ENCODE measurements at regions not wholly inside any gene's neighbourhood (a gene's known extent, or its start where the extent isn't known, plus 50 kb on each side); places are given as distances from the start of the nearest gene placed in this dataset.
"Not testable (repeated sequence)": the region's sequence is repeated elsewhere in the genome, so short reads cannot be mapped to it uniquely, and the experiment has no call there.

DNA sequence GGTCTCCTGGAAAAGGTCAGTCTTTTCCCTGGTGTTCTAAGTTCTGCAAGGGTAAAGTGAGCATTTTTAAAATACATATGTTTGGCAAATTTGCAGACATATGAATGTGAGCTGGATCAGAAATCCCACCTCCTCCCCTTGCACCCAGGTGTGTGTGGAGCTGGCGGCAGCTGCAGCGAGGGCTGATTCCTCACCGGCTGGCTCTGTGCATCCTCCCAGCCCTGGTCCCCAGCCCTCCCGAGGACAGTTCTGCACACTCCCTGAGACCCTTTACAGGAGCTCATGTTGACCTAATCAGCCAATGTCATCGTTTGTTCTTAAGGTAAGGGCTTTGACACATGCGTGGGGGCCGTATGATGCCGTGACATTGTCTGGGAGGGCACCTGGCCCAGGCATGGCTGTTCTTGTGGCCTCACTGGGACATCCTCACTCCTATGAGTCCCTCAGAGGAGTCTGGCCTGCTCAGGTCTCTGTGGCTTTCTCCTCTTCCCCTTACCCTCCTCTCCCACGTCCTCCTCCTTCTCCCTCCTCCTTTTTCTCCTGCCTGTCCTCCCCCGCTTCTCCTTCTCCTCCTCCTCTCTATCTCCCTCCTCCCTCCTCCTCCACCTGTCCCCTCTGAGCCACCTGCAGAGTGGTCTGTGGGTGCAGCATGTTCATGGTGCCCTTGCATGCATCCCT, 289.2 kb upstream of the SFSWAP start:
- H3K4me3 ChIP-seq (ENCODE audit: low read depth, low read length), result no peak overlapping the region

DNA sequence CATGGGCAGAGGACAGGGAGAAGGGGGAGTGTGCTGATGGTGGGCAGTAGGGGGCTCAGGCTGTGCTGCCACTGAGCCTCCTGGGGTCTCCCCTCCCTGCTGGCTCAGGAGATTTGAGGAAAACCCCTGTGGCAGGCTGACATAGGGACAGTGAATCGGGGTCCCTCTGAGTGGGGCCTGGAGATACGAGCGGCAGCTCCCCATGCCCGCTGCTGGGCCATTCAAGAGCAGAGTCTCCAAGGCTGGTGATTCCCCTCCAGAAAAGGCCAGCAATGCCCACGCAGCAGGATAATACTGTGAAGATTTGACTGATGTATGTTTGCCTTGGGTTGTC, 288.7 kb upstream of the SFSWAP start:
- Histone ChIP-seq H3K27ac (ENCODE audit: low read depth, low read length) (no peak overlapping the region), H3K36me3 (ENCODE audit: control insufficient read depth, insufficient read depth, low read length) (no peaks in the 10 kb centered on the region), H3K4me1 (ENCODE audit: control insufficient read depth, insufficient read depth, low read length) (peaks cover 6% of the 10 kb centered on the region), H3K27me3 (ENCODE audit: control insufficient read depth, insufficient read depth, low read length) (no peaks in the 10 kb centered on the region), H3K4me3 (ENCODE audit: low read depth, low read length) (no peak overlapping the region), H3K9me3 (ENCODE audit: control insufficient read depth, insufficient read depth, low read length) (peaks cover 7% of the 10 kb centered on the region)
- 73% methylated on average over 4 of the region's 5 CpGs for WGBS (ENCODE audit: insufficient coverage)
- no peak for DNase-seq (ENCODE audit: low read depth in 4 of 6, low spot score in 6 of 6)

More for the DNA sequence above, 289.2 kb upstream of the SFSWAP start:
- DNase-seq (ENCODE audit: low read depth in 4 of 6, low spot score in 6 of 6), result no peak
- 83% methylated on average over 10 of the region's 10 CpGs for WGBS (ENCODE audit: insufficient coverage)
- Histone ChIP-seq H3K4me1 (ENCODE audit: control insufficient read depth, insufficient read depth, low read length) (peaks cover 6% of the 10 kb centered on the region), H3K27me3 (ENCODE audit: control insufficient read depth, insufficient read depth, low read length) (no peaks in the 10 kb centered on the region), H3K9me3 (ENCODE audit: control insufficient read depth, insufficient read depth, low read length) (peaks cover 7% of the 10 kb centered on the region), H3K36me3 (ENCODE audit: control insufficient read depth, insufficient read depth, low read length) (no peaks in the 10 kb centered on the region), H3K27ac (ENCODE audit: low read depth, low read length) (no peak overlapping the region)

DNA sequence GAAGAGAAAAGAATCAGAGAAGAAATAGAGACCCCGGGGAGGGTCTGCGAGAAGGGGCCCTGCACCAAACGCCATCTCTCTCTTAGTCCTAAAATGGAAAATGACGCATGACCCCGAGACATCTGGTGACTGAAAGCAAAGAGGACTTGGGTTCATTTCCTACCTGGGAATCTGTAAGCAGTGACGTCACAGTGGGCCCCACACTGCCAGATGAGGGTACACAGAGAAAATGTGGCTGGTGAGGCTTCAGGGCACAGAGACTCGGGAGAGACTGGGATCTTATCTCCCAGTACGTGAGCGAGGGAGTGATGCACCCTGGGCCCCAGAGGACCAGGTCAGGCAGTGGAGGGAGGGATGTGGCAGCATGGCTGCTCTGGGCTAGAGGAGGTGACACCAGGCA, 288.1 kb upstream of the SFSWAP start:
- no peaks in the 10 kb centered on the region for H3K27me3 ChIP-seq (ENCODE audit: control insufficient read depth, insufficient read depth, low read length)
- H3K9me3 ChIP-seq (ENCODE audit: control insufficient read depth, insufficient read depth, low read length), result peaks cover 7% of the 10 kb centered on the region
- H3K4me3 ChIP-seq (ENCODE audit: low read depth, low read length), result no peak overlapping the region
- H3K4me1 ChIP-seq (ENCODE audit: control insufficient read depth, insufficient read depth, low read length), result peaks cover 6% of the 10 kb centered on the region
- H3K36me3 ChIP-seq (ENCODE audit: control insufficient read depth, insufficient read depth, low read length), result no peaks in the 10 kb centered on the region
- no peak for DNase-seq (ENCODE audit: low read depth in 4 of 6, low spot score in 6 of 6)
- no peak overlapping the region for H3K27ac ChIP-seq (ENCODE audit: low read depth, low read length)
- WGBS (ENCODE audit: insufficient coverage), result 84% methylated on average over 9 of the region's 9 CpGs

DNA sequence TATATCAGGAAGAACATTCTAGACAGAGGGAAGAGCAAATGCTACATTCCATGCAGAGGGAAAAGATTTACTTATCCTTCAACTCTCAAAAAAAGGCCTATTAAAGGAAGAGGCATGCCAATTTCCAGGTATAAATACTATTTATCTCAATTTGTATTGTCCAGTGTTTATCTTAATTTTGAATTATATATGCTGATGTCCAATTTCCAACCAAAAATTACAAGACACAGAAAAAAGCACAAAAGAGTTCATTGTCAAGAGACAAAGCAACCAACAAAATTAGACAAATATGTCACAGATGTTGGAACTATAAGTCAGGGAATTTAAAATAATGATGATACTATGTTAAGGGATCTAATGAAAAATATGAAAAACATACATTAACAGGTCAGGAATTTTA, 286.6 kb upstream of the SFSWAP start:
- H3K4me3 ChIP-seq (ENCODE audit: low read depth, low read length), result no peak overlapping the region
- peaks cover 12% of the 10 kb centered on the region for H3K4me1 ChIP-seq (ENCODE audit: control insufficient read depth, insufficient read depth, low read length)
- no peak overlapping the region for H3K27ac ChIP-seq (ENCODE audit: low read depth, low read length)
- DNase-seq (ENCODE audit: low read depth in 4 of 6, low spot score in 6 of 6), result no peak
- no peaks in the 10 kb centered on the region for H3K36me3 ChIP-seq (ENCODE audit: control insufficient read depth, insufficient read depth, low read length)
- H3K9me3 ChIP-seq (ENCODE audit: control insufficient read depth, insufficient read depth, low read length), result peaks cover 7% of the 10 kb centered on the region
- no peaks in the 10 kb centered on the region for H3K27me3 ChIP-seq (ENCODE audit: control insufficient read depth, insufficient read depth, low read length)

DNA sequence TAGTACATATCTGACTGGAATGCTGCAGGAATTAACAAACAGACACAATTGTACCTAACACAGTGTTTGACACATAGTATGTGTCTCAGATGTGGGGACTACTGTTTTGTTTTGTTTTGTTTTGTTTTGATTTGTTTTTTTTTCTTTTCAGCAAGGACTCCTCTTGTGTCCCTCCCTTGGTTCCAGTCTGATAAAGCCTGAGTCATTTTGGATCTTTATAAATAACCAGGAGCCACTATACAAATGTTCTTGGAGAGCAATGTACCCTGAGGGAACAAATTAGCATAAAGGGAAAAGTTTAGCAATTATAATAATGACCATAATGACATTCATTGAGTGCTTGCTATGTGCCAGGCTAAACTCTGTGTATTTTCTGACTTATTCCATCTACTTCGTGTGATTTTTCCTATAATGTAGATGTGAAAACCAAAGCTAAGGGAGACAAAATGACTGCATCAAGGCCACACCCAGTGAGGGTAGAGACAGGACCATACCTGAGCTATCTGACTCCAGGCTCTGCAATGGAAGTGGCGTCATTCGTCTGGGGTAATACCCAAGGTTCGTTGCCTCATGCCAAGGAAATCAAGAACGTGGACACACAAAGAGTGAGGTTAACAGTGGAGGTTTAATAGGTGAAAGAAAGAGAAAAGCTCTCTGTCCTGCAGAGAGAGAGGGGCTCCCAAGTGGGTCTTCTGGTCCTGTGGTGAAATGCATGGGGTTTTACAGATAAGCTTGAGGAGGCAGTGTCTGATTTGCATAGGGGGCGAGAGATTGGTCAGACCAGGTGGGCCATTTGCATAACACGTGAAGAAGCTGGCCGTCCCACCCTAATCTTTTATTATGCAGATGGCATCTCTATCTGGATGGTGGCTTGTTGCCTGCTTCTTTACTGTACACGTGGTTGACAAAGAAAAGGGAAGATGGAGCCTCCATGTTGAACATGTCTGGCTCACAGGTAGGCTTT, 285.5 kb upstream of the SFSWAP start:
- H3K4me1 ChIP-seq (ENCODE audit: control insufficient read depth, insufficient read depth, low read length), result peaks cover 19% of the 10 kb centered on the region
- no peak for DNase-seq (ENCODE audit: low read depth in 4 of 6, low spot score in 6 of 6)
- no peak overlapping the region for H3K27ac ChIP-seq (ENCODE audit: low read depth, low read length)
- peaks cover 7% of the 10 kb centered on the region for H3K9me3 ChIP-seq (ENCODE audit: control insufficient read depth, insufficient read depth, low read length)
- H3K27me3 ChIP-seq (ENCODE audit: control insufficient read depth, insufficient read depth, low read length), result no peaks in the 10 kb centered on the region
- no peak overlapping the region for H3K4me3 ChIP-seq (ENCODE audit: low read depth, low read length)
- no peaks in the 10 kb centered on the region for H3K36me3 ChIP-seq (ENCODE audit: control insufficient read depth, insufficient read depth, low read length)
- WGBS (ENCODE audit: insufficient coverage), result 72% methylated on average over 7 of the region's 9 CpGs

DNA sequence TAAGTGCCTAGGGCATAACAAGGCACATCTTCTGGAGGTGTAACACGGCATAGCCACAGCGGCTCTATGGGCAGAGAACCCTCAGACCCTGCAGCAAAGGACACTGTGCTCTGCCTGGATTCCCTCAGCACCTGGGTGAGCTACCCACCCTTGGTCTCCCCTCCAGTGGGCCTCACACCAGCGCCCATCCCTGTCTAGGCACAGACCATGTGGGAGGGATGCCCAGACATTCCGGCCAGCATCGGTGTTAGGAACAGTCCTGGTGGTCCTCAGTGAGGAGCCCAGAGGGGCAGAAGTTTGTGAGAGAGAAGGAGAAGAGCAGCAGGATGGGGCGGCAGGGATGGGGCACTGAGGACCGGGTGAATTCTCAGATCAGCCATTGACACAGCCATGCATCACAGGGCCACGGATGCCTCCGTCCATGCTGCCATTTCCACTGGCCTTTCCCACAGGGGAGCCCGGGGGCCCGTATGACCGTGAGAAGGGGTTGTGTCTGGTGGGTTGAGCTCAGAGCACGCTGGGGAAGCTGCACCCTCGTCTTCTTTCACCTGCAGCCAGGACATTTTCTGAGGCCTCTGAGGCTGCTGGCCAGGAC, 282.7 kb upstream of the SFSWAP start:
- no peak for DNase-seq (ENCODE audit: low read depth in 4 of 6, low spot score in 6 of 6)
- no peak overlapping the region for H3K27ac ChIP-seq (ENCODE audit: low read depth, low read length)
- H3K27me3 ChIP-seq (ENCODE audit: control insufficient read depth, insufficient read depth, low read length), result no peaks in the 10 kb centered on the region
- no peaks in the 10 kb centered on the region for H3K36me3 ChIP-seq (ENCODE audit: control insufficient read depth, insufficient read depth, low read length)
- H3K9me3 ChIP-seq (ENCODE audit: control insufficient read depth, insufficient read depth, low read length), result peaks cover 7% of the 10 kb centered on the region
- no peak overlapping the region for H3K4me3 ChIP-seq (ENCODE audit: low read depth, low read length)
- H3K4me1 ChIP-seq (ENCODE audit: control insufficient read depth, insufficient read depth, low read length), result peaks cover 21% of the 10 kb centered on the region
- WGBS (ENCODE audit: insufficient coverage), result 69% methylated on average over 12 of the region's 14 CpGs

DNA sequence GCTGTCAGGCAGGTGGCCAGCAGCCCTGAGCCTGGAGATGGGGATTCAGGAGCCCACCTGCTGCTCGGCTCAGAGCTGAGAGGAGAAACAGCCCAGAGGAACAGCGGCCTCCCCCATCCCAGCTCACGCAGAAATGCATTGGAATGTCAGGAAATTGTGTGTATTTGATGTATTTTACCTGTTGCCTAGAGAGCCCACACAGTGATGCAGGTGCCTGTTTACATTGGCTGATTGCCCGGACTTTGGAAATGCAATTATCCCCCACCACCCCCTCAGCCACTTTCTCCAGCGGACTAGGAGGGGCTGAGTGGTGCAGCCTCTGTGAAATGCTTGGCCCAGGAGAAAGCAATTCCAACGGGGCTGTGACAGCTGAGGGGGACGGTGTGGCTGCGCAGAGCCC, 281.7 kb upstream of the SFSWAP start:
- DNase-seq (ENCODE audit: low read depth in 4 of 6, low spot score in 6 of 6); H3K27ac ChIP-seq (ENCODE audit: low read depth, low read length); H3K27me3 ChIP-seq (ENCODE audit: control insufficient read depth, insufficient read depth, low read length); H3K36me3 ChIP-seq (ENCODE audit: control insufficient read depth, insufficient read depth, low read length); H3K9me3 ChIP-seq (ENCODE audit: control insufficient read depth, insufficient read depth, low read length); H3K4me3 ChIP-seq (ENCODE audit: low read depth, low read length): not testable (repeated sequence)
- H3K4me1 ChIP-seq (ENCODE audit: control insufficient read depth, insufficient read depth, low read length), result peaks cover 21% of the 10 kb centered on the region
- no CpG with 5 or more reads among the region's 8 CpGs for WGBS (ENCODE audit: insufficient coverage)

DNA sequence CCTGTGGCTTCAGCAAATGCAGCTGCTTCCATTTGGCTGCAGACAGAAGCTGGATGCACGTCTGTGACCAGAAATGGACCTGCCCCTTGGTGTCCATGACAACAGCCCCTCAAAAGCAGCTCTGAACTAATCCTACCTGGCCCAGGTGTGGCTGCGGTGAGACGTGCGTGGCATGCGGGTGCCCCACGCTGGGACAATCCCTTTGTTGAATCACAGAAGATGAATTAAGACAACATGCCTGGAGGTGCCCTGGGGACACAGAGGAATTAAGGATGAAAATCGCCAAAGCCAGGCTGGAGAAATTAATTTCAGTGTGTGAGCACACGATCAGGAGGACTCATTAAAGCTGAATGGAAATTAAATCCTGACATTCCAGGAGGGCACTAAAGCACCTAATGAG, 281.2 kb upstream of the SFSWAP start:
- not testable (repeated sequence) for H3K27me3 ChIP-seq (ENCODE audit: control insufficient read depth, insufficient read depth, low read length); H3K4me3 ChIP-seq (ENCODE audit: low read depth, low read length); H3K27ac ChIP-seq (ENCODE audit: low read depth, low read length); H3K9me3 ChIP-seq (ENCODE audit: control insufficient read depth, insufficient read depth, low read length); H3K36me3 ChIP-seq (ENCODE audit: control insufficient read depth, insufficient read depth, low read length)
- peak in 1 of 6 donors; percentile 74 for DNase-seq (ENCODE audit: low read depth in 4 of 6, low spot score in 6 of 6)
- peaks cover 21% of the 10 kb centered on the region for H3K4me1 ChIP-seq (ENCODE audit: control insufficient read depth, insufficient read depth, low read length)
- 35% methylated on average over 5 of the region's 8 CpGs for WGBS (ENCODE audit: insufficient coverage)

DNA sequence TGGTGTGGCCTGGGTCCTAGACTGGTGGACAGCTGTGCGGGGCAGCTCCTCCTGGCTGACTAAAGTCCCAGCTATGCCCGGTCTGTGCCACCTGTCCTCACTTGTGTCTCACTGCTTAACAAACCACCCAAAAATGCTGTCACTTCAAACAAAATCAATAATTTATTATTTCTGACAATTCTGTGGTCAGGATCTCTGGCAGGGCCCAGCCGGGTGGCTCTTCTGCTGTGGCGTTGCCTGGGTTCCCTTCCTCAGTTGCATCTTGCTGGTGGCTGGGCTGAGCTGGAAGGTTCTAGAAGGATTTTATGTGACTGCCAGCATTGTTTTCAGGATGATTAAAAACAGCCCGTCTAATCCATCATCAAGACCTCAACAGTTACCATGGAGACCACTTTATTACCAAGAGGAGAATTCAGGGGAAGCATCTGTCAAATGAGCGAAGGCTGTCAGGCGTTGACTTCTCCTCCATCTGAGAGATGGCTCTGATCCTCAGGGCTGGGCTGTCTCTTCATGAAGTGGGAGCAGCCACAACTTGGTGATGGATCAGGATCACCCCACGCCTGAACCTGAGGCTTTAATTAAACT, 280.6 kb upstream of the SFSWAP start:
- no peaks in the 10 kb centered on the region for H3K36me3 ChIP-seq (ENCODE audit: control insufficient read depth, insufficient read depth, low read length)
- peaks cover 4% of the 10 kb centered on the region for H3K9me3 ChIP-seq (ENCODE audit: control insufficient read depth, insufficient read depth, low read length)
- peaks cover 21% of the 10 kb centered on the region for H3K4me1 ChIP-seq (ENCODE audit: control insufficient read depth, insufficient read depth, low read length)
- no peaks in the 10 kb centered on the region for H3K27me3 ChIP-seq (ENCODE audit: control insufficient read depth, insufficient read depth, low read length)
- no peak overlapping the region for H3K27ac ChIP-seq (ENCODE audit: low read depth, low read length)
- no peak overlapping the region for H3K4me3 ChIP-seq (ENCODE audit: low read depth, low read length)
- 71% methylated on average over 2 of the region's 8 CpGs for WGBS (ENCODE audit: insufficient coverage)
- DNase-seq (ENCODE audit: low read depth in 4 of 6, low spot score in 6 of 6), result peak in 2 of 6 donors; percentile 24 to 68
